ENCODE measurements at regions not wholly inside any gene's neighbourhood (a gene's known extent, or its start where the extent isn't known, plus 50 kb on each side); places are given as distances from the start of the nearest gene placed in this dataset.

- no peaks in the 10 kb centered on the region for H3K79me2 ChIP-seq (ENCODE audit: insufficient read depth, low read length)
- no peaks in the 10 kb centered on the region for H3K36me3 ChIP-seq (ENCODE audit: control insufficient read depth in 1 of 2, insufficient read depth in 2 of 2, low read length in 2 of 2)
- no peak for TF ChIP-seq ZNF274 (IDR thresholded peaks at IDR 0.05; ENCODE audit: low read depth, low read length)
- no peak for TF ChIP-seq ATF3 (IDR thresholded peaks at IDR 0.05)
- no peak for TF ChIP-seq EGR1 (IDR thresholded peaks at IDR 0.05; ENCODE audit: low read depth)
- no peak for TF ChIP-seq TCF7L2 (IDR thresholded peaks at IDR 0.05; ENCODE audit: borderline replicate concordance, extremely low read depth, insufficient read depth, insufficient read length)
- no peak for TF ChIP-seq POLR2AphosphoS5 (IDR thresholded peaks at IDR 0.05; ENCODE audit: low read depth, low read length)
- no peak for TF ChIP-seq RAD21 (IDR thresholded peaks at IDR 0.05; ENCODE audit: low read depth)
- no peak for TF ChIP-seq JUND (IDR thresholded peaks at IDR 0.05)
- TF ChIP-seq SP1 (IDR thresholded peaks at IDR 0.05; ENCODE audit: low read depth): no peak
- no peak for TF ChIP-seq ZBTB33 (IDR thresholded peaks at IDR 0.05; ENCODE audit: extremely low read depth, insufficient replicate concordance, low read length)
- TF ChIP-seq FOSL1 (IDR thresholded peaks at IDR 0.05; ENCODE audit: low read depth): no peak
- no peak for TF ChIP-seq ELF1 (IDR thresholded peaks at IDR 0.05; ENCODE audit: borderline replicate concordance, low read depth)
- no peak for TF ChIP-seq CEBPB (IDR thresholded peaks at IDR 0.05; ENCODE audit: low read depth)
- no peak for TF ChIP-seq ZFX (IDR thresholded peaks at IDR 0.05)
- TF ChIP-seq EZH2 (IDR thresholded peaks at IDR 0.05): no peak
- TF ChIP-seq EZH2phosphoT487 (IDR thresholded peaks at IDR 0.05; ENCODE audit: borderline replicate concordance): no peak
- no peak for TF ChIP-seq CBX3 (IDR thresholded peaks at IDR 0.05; ENCODE audit: low read depth)
- no peaks in the 10 kb centered on the region for H3K27me3 ChIP-seq (ENCODE audit: insufficient read depth, low read length)
- H4K20me1 ChIP-seq (ENCODE audit: insufficient read depth): no peaks in the 10 kb centered on the region
- ChIA-PET RAD21 (ENCODE audit: low non-redundant PET in 1 of 2, low total read pairs in 2 of 2, uncharacterized antibody in 2 of 2, unreplicated experiment in 2 of 2) (no interaction called here), CTCF (no interaction called here), POLR2A (no interaction called here)
- ATAC-seq: no peak
- no peak overlapping the region for H3K27ac ChIP-seq (ENCODE audit: low read depth, low read length)
- H3K9ac ChIP-seq (ENCODE audit: low read length): no peak overlapping the region
- no peak overlapping the region for H3K4me3 ChIP-seq (replicated peaks in 1 of 2; ENCODE audit: low read depth in 1 of 2, low read length in 2 of 2)
- no peak overlapping the region for H3K4me2 ChIP-seq (ENCODE audit: low read length)
- no TSS peak for BruUV-seq (replicated peaks)
- no peak for DNase-seq (ENCODE audit: low read depth, low spot score)
- no peaks in the 10 kb centered on the region for H3K4me1 ChIP-seq (ENCODE audit: control insufficient read depth in 1 of 2, insufficient read depth in 2 of 2, low read length in 2 of 2)
- H3K9me2 ChIP-seq (ENCODE audit: insufficient read depth): no peaks in the 10 kb centered on the region
- intact Hi-C loops (cut with micrococcal nuclease): no loop called here
- H3K9me3 ChIP-seq (ENCODE audit: control insufficient read depth in 1 of 2, insufficient read depth in 1 of 2, low read depth in 1 of 2, low read length in 2 of 2): no peaks in the 10 kb centered on the region
- H2AFZ ChIP-seq (ENCODE audit: low read depth, low read length, poor library complexity, severe bottlenecking): no peak overlapping the region
These were observed 70.3 kb upstream of the LHFPL2 start for GRCh38 chr5:78718824-78719223.

All from HCT116 (cell line).